Keratinocyte (primary cell): ENCODE measurements at regions not wholly inside any gene's neighbourhood (a gene's known extent, or its start where the extent isn't known, plus 50 kb on each side); places are given as distances from the start of the nearest gene placed in this dataset.

Experiments
- DNase-seq: peaks from one replicate; pipeline ENCODE4 v3.0.0-alpha.2; 2011; ENCODE audit warnings: low read depth, missing footprints, low spot score
- FAIRE-seq: peaks from 2 replicates; lab custom pipeline; 2011; peaks lifted over from hg19 to GRCh38; lab: Jason Lieb, UNC
- H2AFZ ChIP-seq: 2 replicates; pipeline ENCODE4 v1.6.0; 2012; ENCODE audit warnings: low read length, control low read depth, inconsistent platforms; ENCODE audit not compliant: control insufficient read depth
- H3K27ac ChIP-seq: 2 replicates; pipeline ENCODE4 v1.5.1; 2011; ENCODE audit warnings: low read length; ENCODE audit not compliant: control insufficient read depth, insufficient read depth
- H3K27me3 ChIP-seq: 3 replicates; pipeline ENCODE4 v1.6.0; 2011; ENCODE audit warnings: low read length; ENCODE audit not compliant: control insufficient read depth, insufficient read depth; ENCODE audit errors: extremely low read depth
- H3K36me3 ChIP-seq, 2 experiments: 2 replicates in 1 of 2; 3 replicates in 1 of 2; pipeline ENCODE4 v1.5.1; 2011; ENCODE audit warnings: low read length in 2 of 2, mild to moderate bottlenecking in 1 of 2; ENCODE audit not compliant: control insufficient read depth in 2 of 2, insufficient read depth in 2 of 2; ENCODE audit errors: extremely low read depth in 1 of 2
- H3K4me1 ChIP-seq: 3 replicates; pipeline ENCODE4 v1.5.1; 2011; ENCODE audit warnings: low read length; ENCODE audit not compliant: control insufficient read depth, insufficient read depth; ENCODE audit errors: extremely low read depth
- H3K4me2 ChIP-seq: 3 replicates; pipeline ENCODE4 v1.6.0; 2011; ENCODE audit warnings: low read depth, low read length; ENCODE audit not compliant: control insufficient read depth, insufficient read depth; ENCODE audit errors: extremely low read depth
- H3K4me3 ChIP-seq, 3 experiments: fragments of 200-600 bp in 1 of 3; sonication (generic) in 1 of 3; 2 replicates in 2 of 3; 3 replicates in 1 of 3; pipeline ENCODE4 v1.5.1; 2011 to 2016; ENCODE audit warnings: low read length in 3 of 3, mild to moderate bottlenecking in 3 of 3, control low read depth in 2 of 3, inconsistent platforms in 1 of 3, low read depth in 1 of 3, mixed read lengths in 1 of 3, mixed run types in 1 of 3, moderate library complexity in 1 of 3; ENCODE audit not compliant: control insufficient read depth in 2 of 3, insufficient read depth in 2 of 3; ENCODE audit errors: extremely low read depth in 1 of 3
- H3K79me2 ChIP-seq: 2 replicates; pipeline ENCODE4 v1.6.0; 2012; ENCODE audit warnings: low read length; ENCODE audit not compliant: control insufficient read depth, insufficient read depth
- H3K9ac ChIP-seq: 3 replicates; pipeline ENCODE4 v1.6.0; 2011; ENCODE audit warnings: low read length; ENCODE audit not compliant: control insufficient read depth, insufficient read depth; ENCODE audit errors: extremely low read depth
- H3K9me1 ChIP-seq: 3 replicates; pipeline ENCODE4 v1.6.0; 2011; ENCODE audit warnings: low read length; ENCODE audit not compliant: control insufficient read depth, insufficient read depth; ENCODE audit errors: extremely low read depth
- H3K9me3 ChIP-seq: 2 replicates; pipeline ENCODE4 v1.5.1; 2012; ENCODE audit warnings: low read depth, low read length; ENCODE audit not compliant: control insufficient read depth
- H4K20me1 ChIP-seq: 3 replicates; pipeline ENCODE4 v1.6.0; 2011; ENCODE audit warnings: low read length; ENCODE audit not compliant: control insufficient read depth, insufficient read depth; ENCODE audit errors: extremely low read depth
- CTCF ChIP-seq, 3 experiments: IDR thresholded peaks in 1 of 3; conservative IDR thresholded peaks in 1 of 3; optimal IDR thresholded peaks in 1 of 3; 2 replicates in 2 of 3; 3 replicates in 1 of 3; pipeline versions ENCODE3 to v1.5.1; 2011; ENCODE audit warnings: low read length in 3 of 3, mild to moderate bottlenecking in 3 of 3, moderate library complexity in 2 of 3, control low read depth in 1 of 3, inconsistent platforms in 1 of 3; ENCODE audit not compliant: insufficient read depth in 2 of 3; ENCODE audit errors: extremely low read depth in 1 of 3
- EZH2 ChIP-seq: IDR thresholded peaks from one replicate; pipeline ENCODE4 v1.6.1; 2012; ENCODE audit warnings: inconsistent platforms, mild to moderate bottlenecking, low read length, moderate library complexity
- dilution Hi-C: fragments of 300-500 bp; cut with MboI; formaldehyde crosslinking; loops from one replicate; pipeline ENCODE4 v1.7.0; 2020; ENCODE audit warnings: low sequenced_read_pairs; ENCODE audit not compliant: extremely low pct_ligation_motif_present

GRCh38 chr6:11345536-11345935, 113.1 kb upstream of the NEDD9 start:
- Histone ChIP-seq H3K27me3 (no peaks in the 10 kb centered on the region), H3K79me2 (no peaks in the 10 kb centered on the region), H3K4me3 (no peak overlapping the region), H3K27ac (no peak overlapping the region), H2AFZ (no peak overlapping the region), H4K20me1 (no peaks in the 10 kb centered on the region), H3K4me2 (no peak overlapping the region), H3K9me1 (no peaks in the 10 kb centered on the region), H3K36me3 (no peaks in the 10 kb centered on the region), H3K4me1 (peaks cover 19% of the 10 kb centered on the region), H3K9me3 (no peaks in the 10 kb centered on the region), H3K9ac (no peak overlapping the region)
- DNase-seq (no peak), FAIRE-seq (no peak)
- dilution Hi-C loops = no loop called here
- TF ChIP-seq EZH2 (no peak), CTCF (optimal IDR thresholded peaks at IDR 0.05 in 1 of 3, IDR thresholded peaks at IDR 0.05 in 1 of 3, conservative IDR thresholded peaks at IDR 0.05 in 1 of 3; ENCODE audit: extremely low read depth in 1 of 3, insufficient read depth in 2 of 3, low read length in 3 of 3) (no peak)

- no peaks in the 10 kb centered on the region for H3K79me2 ChIP-seq
- dilution Hi-C loops = no loop called here
- H3K4me3 ChIP-seq = no peak overlapping the region
- no peak overlapping the region for H2AFZ ChIP-seq
- no peaks in the 10 kb centered on the region for H3K9me3 ChIP-seq
- DNase-seq (peak; percentile 97), FAIRE-seq (peak; percentile 97)
- peaks cover 19% of the 10 kb centered on the region for H3K4me1 ChIP-seq
- peak in 1 of 3 experiments; percentile 48 for TF ChIP-seq CTCF (optimal IDR thresholded peaks at IDR 0.05 in 1 of 3, IDR thresholded peaks at IDR 0.05 in 1 of 3, conservative IDR thresholded peaks at IDR 0.05 in 1 of 3; ENCODE audit: extremely low read depth in 1 of 3, insufficient read depth in 2 of 3, low read length in 3 of 3)
- TF ChIP-seq EZH2 = no peak
- no peaks in the 10 kb centered on the region for H3K36me3 ChIP-seq
- H3K4me2 ChIP-seq = peak overlapping the region; percentile 47
- peak overlapping the region; percentile 79 for H3K27ac ChIP-seq
- H3K9me1 ChIP-seq = no peaks in the 10 kb centered on the region
- peak overlapping the region; percentile 53 for H3K9ac ChIP-seq
- H4K20me1 ChIP-seq = no peaks in the 10 kb centered on the region
- H3K27me3 ChIP-seq = no peaks in the 10 kb centered on the region
These were observed 111.7 kb upstream of the NEDD9 start for GRCh38 chr6:11343963-11344723.
